ENCODE measurements at regions not wholly inside any gene's neighbourhood (a gene's known extent, or its start where the extent isn't known, plus 50 kb on each side); places are given as distances from the start of the nearest gene placed in this dataset.

DNA sequence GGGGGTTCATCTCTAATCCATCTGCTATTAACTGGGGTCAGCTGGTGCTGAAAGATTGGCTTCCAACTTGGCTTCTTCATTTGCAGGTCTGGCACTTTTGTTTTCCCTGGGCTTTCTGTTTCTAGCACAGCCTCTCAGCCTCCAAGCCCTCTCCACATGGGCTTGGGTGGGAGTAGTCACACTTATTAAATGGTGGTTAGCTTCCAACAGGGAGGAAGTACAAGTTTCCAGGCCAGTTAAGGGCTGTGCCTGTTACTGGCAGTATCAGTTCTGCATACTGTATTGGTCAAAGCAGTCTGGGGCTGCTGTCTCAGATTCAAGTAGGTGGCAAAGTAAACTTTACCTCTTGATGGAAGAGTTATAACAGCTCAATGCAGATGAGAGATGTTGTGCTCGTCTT lies 627.1 kb upstream of the CCDC54 start:
- no peak for DNase-seq
- Histone ChIP-seq H3K4me1 (no peaks in the 10 kb centered on the region), H3K27me3 (no peaks in the 10 kb centered on the region), H3K9me3 (no peaks in the 10 kb centered on the region), H3K27ac (no peak overlapping the region), H3K4me3 (no peak overlapping the region), H3K36me3 (no peaks in the 10 kb centered on the region)
- no peak for FAIRE-seq
- intact Hi-C loops (cut with DNase I), result no loop called here
- TF ChIP-seq, protein P1, sequence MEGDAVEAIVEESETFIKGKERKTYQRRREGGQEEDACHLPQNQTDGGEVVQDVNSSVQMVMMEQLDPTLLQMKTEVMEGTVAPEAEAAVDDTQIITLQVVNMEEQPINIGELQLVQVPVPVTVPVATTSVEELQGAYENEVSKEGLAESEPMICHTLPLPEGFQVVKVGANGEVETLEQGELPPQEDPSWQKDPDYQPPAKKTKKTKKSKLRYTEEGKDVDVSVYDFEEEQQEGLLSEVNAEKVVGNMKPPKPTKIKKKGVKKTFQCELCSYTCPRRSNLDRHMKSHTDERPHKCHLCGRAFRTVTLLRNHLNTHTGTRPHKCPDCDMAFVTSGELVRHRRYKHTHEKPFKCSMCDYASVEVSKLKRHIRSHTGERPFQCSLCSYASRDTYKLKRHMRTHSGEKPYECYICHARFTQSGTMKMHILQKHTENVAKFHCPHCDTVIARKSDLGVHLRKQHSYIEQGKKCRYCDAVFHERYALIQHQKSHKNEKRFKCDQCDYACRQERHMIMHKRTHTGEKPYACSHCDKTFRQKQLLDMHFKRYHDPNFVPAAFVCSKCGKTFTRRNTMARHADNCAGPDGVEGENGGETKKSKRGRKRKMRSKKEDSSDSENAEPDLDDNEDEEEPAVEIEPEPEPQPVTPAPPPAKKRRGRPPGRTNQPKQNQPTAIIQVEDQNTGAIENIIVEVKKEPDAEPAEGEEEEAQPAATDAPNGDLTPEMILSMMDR (IDR thresholded peaks at IDR 0.05), result no peak
- 19 to 38% methylated on average over 1 of the region's 1 CpG for WGBS, 2 donors
- no peak for ATAC-seq

DNA sequence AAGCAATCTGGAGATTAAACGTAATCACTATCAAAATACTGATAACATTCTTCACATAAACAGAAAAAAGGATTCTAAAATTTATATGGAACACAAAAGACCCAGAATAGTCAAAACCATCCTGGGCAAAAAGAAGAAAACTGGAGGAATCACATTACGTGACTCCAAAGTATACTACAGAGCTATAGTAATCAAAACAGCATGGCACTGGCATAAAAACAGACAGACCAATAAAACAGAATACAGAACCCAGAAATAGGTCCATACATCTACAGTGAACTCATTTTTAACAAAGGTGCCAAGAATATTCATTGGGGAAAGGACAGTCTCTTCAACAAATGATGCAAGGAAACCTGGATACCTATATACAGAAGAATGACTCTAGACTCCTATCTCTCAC lies 621.9 kb upstream of the CCDC54 start:
- 56 to 73% methylated on average over 2 of the region's 2 CpGs for WGBS, 2 donors
- Histone ChIP-seq H3K27ac (no peak overlapping the region), H3K27me3 (no peaks in the 10 kb centered on the region), H3K36me3 (no peaks in the 10 kb centered on the region), H3K4me1 (no peaks in the 10 kb centered on the region), H3K4me3 (no peak overlapping the region), H3K9me3 (no peaks in the 10 kb centered on the region)
- no peak for ATAC-seq
- no peak for DNase-seq
- TF ChIP-seq, protein P1 (IDR thresholded peaks at IDR 0.05), result no peak
- intact Hi-C loops (cut with DNase I), result no loop called here
- no peak for FAIRE-seq

DNA sequence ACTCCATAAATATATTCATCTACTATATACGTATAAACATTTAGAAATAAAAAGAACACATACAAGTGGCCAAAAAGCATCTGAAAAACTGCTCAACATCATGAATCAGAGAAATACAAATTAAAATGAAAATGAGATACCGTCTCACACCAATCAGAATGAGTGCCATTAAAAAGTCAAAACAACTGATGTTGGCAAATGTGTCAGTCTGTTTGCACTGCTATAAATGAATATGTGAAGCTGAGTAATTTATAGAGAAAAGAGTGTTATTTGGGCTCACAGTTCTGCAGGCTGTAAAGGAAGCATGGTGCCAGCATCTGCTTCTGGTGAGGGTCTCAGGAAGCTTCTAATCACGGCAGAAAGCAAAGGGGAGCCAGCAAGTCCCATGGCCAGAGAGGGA lies 620.3 kb upstream of the CCDC54 start:
- 62 to 70% methylated on average over 3 of the region's 3 CpGs for WGBS, 2 donors
- intact Hi-C loops (cut with DNase I), result no loop called here

DNA sequence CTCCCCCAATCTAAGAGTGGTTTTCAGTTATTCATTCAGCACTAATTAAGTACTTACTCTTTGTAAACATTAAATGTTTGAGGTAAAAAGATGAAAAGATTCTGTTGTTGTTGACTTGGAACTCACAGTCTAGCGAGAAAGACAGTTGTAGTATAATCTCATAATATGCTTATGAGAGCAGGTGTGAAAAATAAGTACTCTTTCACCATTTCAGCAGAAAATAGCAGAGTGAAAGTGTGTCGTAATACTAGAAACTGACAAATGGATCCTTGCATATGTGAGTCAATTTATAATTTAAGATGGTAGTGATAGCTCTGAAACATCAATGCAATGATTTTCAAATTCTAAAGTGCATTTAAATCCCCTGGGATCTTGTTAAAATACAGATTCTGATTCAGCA lies 618.8 kb upstream of the CCDC54 start:
- no peaks in the 10 kb centered on the region for H3K4me1 ChIP-seq

More for the DNA sequence above, 620.3 kb upstream of the CCDC54 start:
- Histone ChIP-seq H3K9me3 (no peaks in the 10 kb centered on the region), H3K4me1 (no peaks in the 10 kb centered on the region), H3K36me3 (no peaks in the 10 kb centered on the region), H3K27ac (no peak overlapping the region), H3K27me3 (no peaks in the 10 kb centered on the region), H3K4me3 (no peak overlapping the region)
- DNase-seq (no peak), ATAC-seq (no peak), FAIRE-seq (no peak)
- TF ChIP-seq, protein P1 (IDR thresholded peaks at IDR 0.05), result no peak

DNA sequence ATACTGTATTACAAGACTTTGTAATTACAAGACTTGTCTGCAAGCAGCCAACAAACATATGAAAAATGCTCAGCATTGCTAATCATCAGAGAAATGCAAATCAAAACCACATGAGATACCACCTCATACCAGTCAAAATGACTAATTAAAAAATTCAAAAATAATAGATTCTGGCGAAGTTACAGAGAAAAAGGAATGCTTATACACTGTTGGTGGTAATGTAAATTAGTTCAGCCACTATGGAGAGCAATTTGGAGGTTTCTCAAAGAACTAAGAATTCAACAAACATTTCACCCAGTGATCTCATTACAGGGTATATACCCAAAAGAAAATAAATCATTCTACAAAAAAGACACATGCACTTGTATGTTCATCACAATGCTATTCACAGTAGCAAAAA lies 617.5 kb upstream of the CCDC54 start:
- H3K36me3 ChIP-seq, result no peaks in the 10 kb centered on the region
- WGBS, 2 donors, result 29 to 48% methylated on average over 1 of the region's 1 CpG
- H3K9me3 ChIP-seq, result no peaks in the 10 kb centered on the region
- no peaks in the 10 kb centered on the region for H3K27me3 ChIP-seq
- H3K4me3 ChIP-seq, result no peak overlapping the region
- no peak for DNase-seq
- H3K4me1 ChIP-seq, result no peaks in the 10 kb centered on the region
- ATAC-seq, result no peak
- intact Hi-C loops (cut with DNase I), result no loop called here
- no peak for FAIRE-seq
- TF ChIP-seq, protein P1 (IDR thresholded peaks at IDR 0.05), result no peak
- H3K27ac ChIP-seq, result no peak overlapping the region

More for the DNA sequence above, 618.8 kb upstream of the CCDC54 start:
- ATAC-seq, result no peak
- no peaks in the 10 kb centered on the region for H3K36me3 ChIP-seq
- no peak overlapping the region for H3K27ac ChIP-seq
- 45 to 56% methylated on average over 2 of the region's 2 CpGs for WGBS, 2 donors
- FAIRE-seq, result no peak
- H3K27me3 ChIP-seq, result no peaks in the 10 kb centered on the region
- H3K4me3 ChIP-seq, result no peak overlapping the region
- DNase-seq, result no peak
- no peaks in the 10 kb centered on the region for H3K9me3 ChIP-seq
- TF ChIP-seq, protein P1 (IDR thresholded peaks at IDR 0.05), result no peak
- intact Hi-C loops (cut with DNase I), result no loop called here

All from pancreas (tissue), 10 donors.